K562 (cell line): ENCODE measurements at regions not wholly inside any gene's neighbourhood (a gene's known extent, or its start where the extent isn't known, plus 50 kb on each side); places are given as distances from the start of the nearest gene placed in this dataset.

Experiments used
- ATAC-seq: fragments of 200-7000 bp; cut with Tn5 transposase; 3 replicates; pipeline ENCODE4 v1.9.1; 2020; ENCODE audit warnings: moderate library complexity
- BruUV-seq: library from RNA; stranded (reverse); fragments of 400-500 nt; replicated peaks from 2 replicates; lab custom pipeline; 2021; lab: Mats Ljungman, UMichigan
- CTCF ChIA-PET: fragments of 300-600 bp; formaldehyde crosslinking; extraction: SDS; loops from one replicate; lab custom pipeline; 2021; ENCODE audit warnings: low intra/inter-chr PET ratio; lab: Yijun Ruan, JAX
- POLR2A ChIA-PET: fragments of 300-600, 350-650 bp; sonication (Branson Sonifier 250); formaldehyde crosslinking; extraction: SDS; loops from one replicate; lab custom pipeline; 2021; ENCODE audit warnings: antibody characterized with exemption, inconsistent platforms; lab: Yijun Ruan, JAX
- DNase-seq, 4 experiments: peaks; one replicate each; pipeline versions ENCODE4 v3.0.0 to v3.0.0-alpha.2; 2011 to 2018; ENCODE audit warnings: low spot score in 3 of 4, mixed read lengths in 3 of 4; ENCODE audit errors: extremely low read depth in 1 of 4
- FAIRE-seq: peaks from 2 replicates; lab custom pipeline; 2011; peaks lifted over from hg19 to GRCh38; lab: Jason Lieb, UNC
- H2AFZ ChIP-seq: 2 replicates; pipeline ENCODE4 v1.6.0; 2011; ENCODE audit warnings: low read depth, low read length, control low read depth, inconsistent platforms
- H3K27ac ChIP-seq: fragments of 200-600 bp; 3 replicates; pipeline ENCODE4 v1.8.0; 2011; ENCODE audit warnings: low read depth, mild to moderate bottlenecking, control low read depth, inconsistent platforms, low read length, moderate library complexity, mixed read lengths; ENCODE audit errors: extremely low read depth
- H3K27me3 ChIP-seq, 2 experiments: fragments of 300-600 bp in 1 of 2; 2 replicates in 1 of 2; 3 replicates in 1 of 2; pipeline versions ENCODE4 v1.6.0 to v1.8.0; 2011; ENCODE audit warnings: inconsistent platforms in 2 of 2, low read length in 2 of 2, mild to moderate bottlenecking in 1 of 2, mixed read lengths in 1 of 2, moderate library complexity in 1 of 2; ENCODE audit not compliant: control insufficient read depth in 2 of 2, insufficient read depth in 2 of 2
- H3K36me3 ChIP-seq: fragments of 300-600 bp; 3 replicates; pipeline ENCODE4 v1.8.0; 2011; ENCODE audit warnings: mild to moderate bottlenecking, low read length, inconsistent platforms; ENCODE audit not compliant: control insufficient read depth, insufficient read depth
- H3K4me1 ChIP-seq, 2 experiments: fragments of 200-600 bp in 1 of 2; replicated peaks in 1 of 2; 2 replicates in 1 of 2; 3 replicates in 1 of 2; pipeline versions ENCODE4 v1.5.1 to v1.8.0; 2011; ENCODE audit warnings: inconsistent platforms in 2 of 2, low read length in 2 of 2, mild to moderate bottlenecking in 1 of 2, mixed read lengths in 1 of 2, moderate library complexity in 1 of 2; ENCODE audit not compliant: control insufficient read depth in 2 of 2, insufficient read depth in 2 of 2
- H3K4me2 ChIP-seq: 2 replicates; pipeline ENCODE4 v1.6.1; 2011; ENCODE audit warnings: low read length, control low read depth, inconsistent platforms, mixed read lengths; ENCODE audit not compliant: insufficient read depth
- H3K4me3 ChIP-seq: fragments of 200-600 bp; sonication (generic), shearing (Covaris generic); 2 replicates; pipeline ENCODE4 v1.5.1; 2016; ENCODE audit warnings: control low read depth, inconsistent platforms
- H3K79me2 ChIP-seq: fragments of 200-600 bp; 3 replicates; pipeline ENCODE4 v1.8.0; 2011; ENCODE audit warnings: low read length, inconsistent platforms; ENCODE audit not compliant: control insufficient read depth, insufficient read depth
- H3K9ac ChIP-seq, 2 experiments: 2 replicates each; pipeline versions ENCODE4 v1.6.0 to v1.6.1; 2011; ENCODE audit warnings: low read depth in 2 of 2, low read length in 2 of 2, control low read depth in 1 of 2, inconsistent platforms in 1 of 2, mild to moderate bottlenecking in 1 of 2, mixed read lengths in 1 of 2; ENCODE audit not compliant: insufficient read depth in 1 of 2
- H3K9me1 ChIP-seq: one replicate; pipeline ENCODE4 v1.6.0; 2011; ENCODE audit warnings: inconsistent platforms, mild to moderate bottlenecking, low read length, moderate library complexity; ENCODE audit not compliant: control insufficient read depth, insufficient read depth
- H3K9me3 ChIP-seq: replicated peaks from 2 replicates; pipeline ENCODE4 v1.5.1; 2011; ENCODE audit warnings: low read depth, low read length, inconsistent platforms; ENCODE audit not compliant: control insufficient read depth, insufficient read depth
- H4K20me1 ChIP-seq: replicated peaks from 2 replicates; pipeline ENCODE4 v1.6.1; 2011; ENCODE audit warnings: low read length, inconsistent platforms, mixed read lengths; ENCODE audit not compliant: control insufficient read depth, insufficient read depth
- DIDO1 ChIP-seq: fragments of 450-650 bp; IDR thresholded peaks from 2 replicates; pipeline ENCODE4 v1.6.1; 2016; ENCODE audit warnings: low read depth, missing biosample characterization, missing genetic modification characterization
- GTF3C2 ChIP-seq: IDR thresholded peaks from 3 replicates; pipeline ENCODE4 v1.6.1; 2011; ENCODE audit warnings: borderline replicate concordance, mild to moderate bottlenecking, moderate library complexity; ENCODE audit not compliant: insufficient read length; ENCODE audit errors: extremely low read depth
- KAT2B ChIP-seq: IDR thresholded peaks from one replicate; pipeline ENCODE4 v1.6.1; 2012; ENCODE audit warnings: low read depth, mild to moderate bottlenecking, control low read depth, inconsistent platforms, low read length, moderate library complexity
- KDM4B ChIP-seq, 2 experiments: fragments of 450-650 bp in 1 of 2; sonication (generic) in 1 of 2; IDR thresholded peaks; 2 replicates each; pipeline ENCODE4 v1.6.1; 2016 to 2017; ENCODE audit warnings: borderline replicate concordance in 2 of 2, antibody characterized with exemption in 1 of 2, low read depth in 1 of 2, mild to moderate bottlenecking in 1 of 2
- KDM5B ChIP-seq: fragments of 200-600 bp; sonication (generic); IDR thresholded peaks from 2 replicates; pipeline ENCODE4 v1.6.1; 2012; ENCODE audit warnings: low read depth, mild to moderate bottlenecking, moderate library complexity, low read length, control low read depth, inconsistent platforms; ENCODE audit not compliant: insufficient replicate concordance
- MEIS2 ChIP-seq: fragments of 450-650 bp; IDR thresholded peaks from 2 replicates; pipeline ENCODE4 v1.6.1; 2014; ENCODE audit warnings: mild to moderate bottlenecking; ENCODE audit not compliant: partially characterized antibody
- MTA1 ChIP-seq: fragments of 450-650 bp; IDR thresholded peaks from 2 replicates; pipeline ENCODE4 v1.6.1; 2017; ENCODE audit warnings: borderline replicate concordance
- PKNOX1 ChIP-seq: fragments of 450-650 bp; IDR thresholded peaks from 2 replicates; pipeline ENCODE4 v1.6.1; 2016
- PTRF ChIP-seq: fragments of 450-650 bp; IDR thresholded peaks from 2 replicates; pipeline ENCODE4 v1.6.1; 2016; ENCODE audit warnings: mild to moderate bottlenecking, missing genetic modification characterization, missing compliant biosample characterization
- STAT5B ChIP-seq: fragments of 250-450 bp; sonication (Bioruptor Pico); IDR thresholded peaks from 2 replicates; pipeline ENCODE4 v1.8.0; 2021; ENCODE audit warnings: mild to moderate bottlenecking, inconsistent platforms
- TOE1 ChIP-seq, 2 experiments: fragments of 450-650 bp in 1 of 2; sonication (generic) in 1 of 2; formaldehyde crosslinking in 1 of 2; IDR thresholded peaks; 2 replicates each; pipeline versions ENCODE4 v1.7.1 to v1.8.0; 2016 to 2022; ENCODE audit warnings: borderline replicate concordance in 2 of 2, mild to moderate bottlenecking in 2 of 2, antibody characterized with exemption in 1 of 2, inconsistent platforms in 1 of 2, low read depth in 1 of 2, missing genetic modification reagents in 1 of 2, moderate library complexity in 1 of 2
- XRCC4 ChIP-seq: IDR thresholded peaks from one replicate; pipeline ENCODE4 v1.6.1; 2011; ENCODE audit not compliant: insufficient read depth, insufficient read length; ENCODE audit errors: extremely low read depth
- ZNF655 ChIP-seq: fragments of 250-450 bp; sonication (Bioruptor Pico); IDR thresholded peaks from 2 replicates; pipeline ENCODE4 v1.5.0; 2021
- ZNF76 ChIP-seq: fragments of 250-450 bp; sonication (Bioruptor Pico); IDR thresholded peaks from 2 replicates; pipeline ENCODE4 v1.4.0; 2020; ENCODE audit warnings: mild to moderate bottlenecking, moderate library complexity, borderline replicate concordance
- WGBS: fragments of 100-300 bp; shearing (Covaris generic); methylation state at CpG from one replicate; pipeline ENCODE4 v1.1.6; 2016; ENCODE audit warnings: low coverage, mixed read lengths; ENCODE audit not compliant: insufficient coverage; ENCODE audit errors: missing lambda C conversion rate; 5-methylcytosine and 5-hydroxymethylcytosine counted together
- in situ Hi-C: fragments of 300-500 bp; cut with MboI; formaldehyde crosslinking; loops from 4 replicates; pipeline ENCODE4 v1.15.0; 2018; ENCODE audit warnings: inconsistent platforms, mixed read lengths
- intact Hi-C: fragments of 100-400 bp; cut with micrococcal nuclease; formaldehyde crosslinking; loops from 2 replicates; pipeline ENCODE4 v1.14.2; 2022

GRCh38 chr7:98456866-98457265, 56.0 kb upstream of the BAIAP2L1 start (continued):
- TF ChIP-seq TOE1 (IDR thresholded peaks at IDR 0.05; ENCODE audit: borderline replicate concordance), result no peak
- TF ChIP-seq TOE1 (CRISPR knock-in tag; IDR thresholded peaks at IDR 0.05; ENCODE audit: borderline replicate concordance, low read depth), result no peak
- TF ChIP-seq ZNF76, result no peak
- TF ChIP-seq DIDO1 (tag), result no peak
- TF ChIP-seq MEIS2, result no peak
- TF ChIP-seq PTRF (tag), result no peak
- TF ChIP-seq KDM5B, result no peak
- no peak for TF ChIP-seq ZNF655 (CRISPR knock-in tag)
- no peak for TF ChIP-seq KDM4B (IDR thresholded peaks at IDR 0.05; ENCODE audit: borderline replicate concordance in 2 of 2, low read depth in 1 of 2)
- no peak for TF ChIP-seq PKNOX1

- H3K27ac ChIP-seq, result no peak overlapping the region
- CTCF ChIA-PET, result no interaction called here
- H3K4me1 ChIP-seq, result no peaks in the 10 kb centered on the region
- H3K36me3 ChIP-seq, result no peaks in the 10 kb centered on the region
- no peaks in the 10 kb centered on the region for H3K9me3 ChIP-seq
- intact Hi-C loops, result no loop called here
- DNase-seq, result no peak
- peaks cover 6 to 23% of the 10 kb centered on the region in 2 experiments; a peak in 2 of 5 replicates for H3K27me3 ChIP-seq
- no peak overlapping the region for H2AFZ ChIP-seq
- no peak overlapping the region for H3K4me2 ChIP-seq
- POLR2A ChIA-PET, result no interaction called here
- no peaks in the 10 kb centered on the region for H3K79me2 ChIP-seq
- no TSS peak for BruUV-seq
- no peak for ATAC-seq
- H3K9me1 ChIP-seq, result no peaks in the 10 kb centered on the region
- FAIRE-seq, result no peak
- no peak overlapping the region for H3K9ac ChIP-seq
- 3% methylated on average over 9 of the region's 9 CpGs for WGBS
- in situ Hi-C loops, result no loop called here
- H3K4me3 ChIP-seq, result no peak overlapping the region
- H4K20me1 ChIP-seq, result no peaks in the 10 kb centered on the region
- TF ChIP-seq GTF3C2, result no peak
- no peak for TF ChIP-seq XRCC4
- TF ChIP-seq KAT2B, result no peak
- no peak for TF ChIP-seq STAT5B (CRISPR knock-in tag)
- TF ChIP-seq MTA1, result no peak
These were observed 51.9 kb upstream of the BAIAP2L1 start for GRCh38 chr7:98452791-98453190.
